Neutrophil (primary cell): ENCODE measurements at regions not wholly inside any gene's neighbourhood (a gene's known extent, or its start where the extent isn't known, plus 50 kb on each side); places are given as distances from the start of the nearest gene placed in this dataset.

Experiments
- H3K27ac ChIP-seq: fragments of 200-600 bp; sonication (generic); 2 replicates; pipeline ENCODE4 v1.5.1; 2016; ENCODE audit warnings: mild to moderate bottlenecking, moderate library complexity
- H3K27me3 ChIP-seq: fragments of 200-600 bp; sonication (generic); 2 replicates; pipeline ENCODE4 v1.6.0; 2016; ENCODE audit warnings: mild to moderate bottlenecking
- H3K36me3 ChIP-seq: fragments of 200-600 bp; sonication (generic); 2 replicates; pipeline ENCODE4 v1.5.1; 2017
- H3K4me1 ChIP-seq, 2 experiments: fragments of 200-600 bp in 1 of 2; sonication (generic) in 1 of 2; 1 replicate in 1 of 2; 2 replicates in 1 of 2; pipeline versions ENCODE4 v1.5.1 to v1.6.1; 2013 to 2016; ENCODE audit warnings: low read depth in 1 of 2, low read length in 1 of 2, mild to moderate bottlenecking in 1 of 2, moderate library complexity in 1 of 2; ENCODE audit not compliant: control insufficient read depth in 1 of 2, insufficient read depth in 1 of 2
- H3K4me3 ChIP-seq, 2 experiments: fragments of 200-600 bp in 1 of 2; sonication (generic) in 1 of 2; 1 replicate in 1 of 2; 2 replicates in 1 of 2; pipeline ENCODE4 v1.5.1; 2013 to 2016; ENCODE audit warnings: low read depth in 1 of 2, low read length in 1 of 2, mild to moderate bottlenecking in 1 of 2, moderate library complexity in 1 of 2
- H3K9me3 ChIP-seq: fragments of 200-600 bp; sonication (generic); 2 replicates; pipeline ENCODE4 v1.5.1; 2016
- CTCF ChIP-seq: fragments of 200-600 bp; sonication (generic); IDR thresholded peaks from 2 replicates; pipeline ENCODE4 v1.5.1; 2016; ENCODE audit warnings: antibody characterized with exemption

- peaks cover 43 to 45% of the 10 kb centered on the region in 2 experiments for H3K4me1 ChIP-seq
- no peaks in the 10 kb centered on the region for H3K36me3 ChIP-seq
- peak overlapping the region; percentile 70 for H3K27ac ChIP-seq
- H3K9me3 ChIP-seq, result no peaks in the 10 kb centered on the region
- H3K4me3 ChIP-seq, result no peak overlapping the region
- no peak for TF ChIP-seq CTCF
- H3K27me3 ChIP-seq, result no peaks in the 10 kb centered on the region
Observed at GRCh38 chr2:48220501-48220900, 94.0 kb upstream of the FOXN2 start.

GRCh38 chr2:48221846-48222516 is 92.5 kb upstream of the FOXN2 start:
- H3K36me3 ChIP-seq, result no peaks in the 10 kb centered on the region
- no peak overlapping the region for H3K4me3 ChIP-seq
- no peaks in the 10 kb centered on the region for H3K9me3 ChIP-seq
- H3K27me3 ChIP-seq, result no peaks in the 10 kb centered on the region
- peaks cover 50% of the 10 kb centered on the region in 2 experiments for H3K4me1 ChIP-seq
- H3K27ac ChIP-seq, result peak overlapping the region; percentile 70
- TF ChIP-seq CTCF, result no peak

- H3K4me3 ChIP-seq, result no peak overlapping the region
- no peaks in the 10 kb centered on the region for H3K36me3 ChIP-seq
- no peaks in the 10 kb centered on the region for H3K9me3 ChIP-seq
- peak overlapping the region; percentile 74 for H3K27ac ChIP-seq
- H3K4me1 ChIP-seq, result peaks cover 37 to 42% of the 10 kb centered on the region in 2 experiments
- TF ChIP-seq CTCF, result no peak
- no peaks in the 10 kb centered on the region for H3K27me3 ChIP-seq
Observed at GRCh38 chr2:48227617-48228344, 86.7 kb upstream of the FOXN2 start.

- peaks cover 31 to 37% of the 10 kb centered on the region in 2 experiments for H3K4me1 ChIP-seq
- H3K36me3 ChIP-seq, result no peaks in the 10 kb centered on the region
- TF ChIP-seq CTCF, result no peak
- H3K9me3 ChIP-seq, result no peaks in the 10 kb centered on the region
- H3K27me3 ChIP-seq, result no peaks in the 10 kb centered on the region
- no peak overlapping the region for H3K4me3 ChIP-seq
- peak overlapping the region; percentile 74 for H3K27ac ChIP-seq
Observed at GRCh38 chr2:48228345-48228684, 86.2 kb upstream of the FOXN2 start.

- no peak for TF ChIP-seq CTCF
- Histone ChIP-seq H3K4me1 (peaks cover 30 to 37% of the 10 kb centered on the region in 2 experiments), H3K27me3 (no peaks in the 10 kb centered on the region), H3K4me3 (no peak overlapping the region), H3K36me3 (no peaks in the 10 kb centered on the region), H3K27ac (peak overlapping the region; percentile 74), H3K9me3 (no peaks in the 10 kb centered on the region)
Observed at GRCh38 chr2:48229063-48229462, 85.4 kb upstream of the FOXN2 start.
